K562 (cell line): ENCODE measurements at regions not wholly inside any gene's neighbourhood (a gene's known extent, or its start where the extent isn't known, plus 50 kb on each side); places are given as distances from the start of the nearest gene placed in this dataset.

Experiments used
- CHD1 ChIP-seq: fragments of 200-600 bp; sonication (generic); IDR thresholded peaks from one replicate; pipeline ENCODE4 v1.6.1; 2012; ENCODE audit warnings: mild to moderate bottlenecking, moderate library complexity, low read length, inconsistent platforms
- CTCF ChIP-seq, 3 experiments: IDR thresholded peaks in 2 of 3; conservative IDR thresholded peaks in 1 of 3; 2 replicates each; pipeline ENCODE4 v1.5.1; 2011 to 2012; ENCODE audit warnings: low read length in 3 of 3, mild to moderate bottlenecking in 3 of 3, control low read depth in 2 of 3, improper control_type of control experiment in 1 of 3, inconsistent platforms in 1 of 3, low read depth in 1 of 3, mixed read lengths in 1 of 3, moderate library complexity in 1 of 3; ENCODE audit not compliant: insufficient read depth in 2 of 3
- EGR1 ChIP-seq: fragments of 450-650 bp; conservative IDR thresholded peaks from 2 replicates; pipeline ENCODE4 v1.6.1; 2017; ENCODE audit warnings: mild to moderate bottlenecking
- ELK1 ChIP-seq: sonication (generic); formaldehyde crosslinking; IDR thresholded peaks from 2 replicates; pipeline ENCODE4 v1.8.1; 2022; ENCODE audit warnings: missing genetic modification reagents
- MAX ChIP-seq: sonication (generic); formaldehyde crosslinking; IDR thresholded peaks from 2 replicates; pipeline ENCODE4 v1.9.0; 2022; ENCODE audit warnings: mild to moderate bottlenecking, missing genetic modification reagents
- NR2C2 ChIP-seq, 2 experiments: fragments of 200-800 bp in 1 of 2; sonication (Bioruptor generic) in 1 of 2; sonication (generic) in 1 of 2; formaldehyde crosslinking in 1 of 2; IDR thresholded peaks; 2 replicates each; pipeline versions ENCODE4 v1.6.1 to v1.8.0; 2016 to 2022; ENCODE audit warnings: mild to moderate bottlenecking in 1 of 2, missing compliant biosample characterization in 1 of 2, missing genetic modification characterization in 1 of 2, missing genetic modification reagents in 1 of 2
- THRB ChIP-seq: fragments of 450-650 bp; formaldehyde crosslinking; conservative IDR thresholded peaks from 2 replicates; pipeline ENCODE4 v1.4.0; 2022; ENCODE audit warnings: mild to moderate bottlenecking, missing genetic modification characterization
- ZNF431 ChIP-seq: sonication (generic); formaldehyde crosslinking; IDR thresholded peaks from 2 replicates; pipeline ENCODE4 v1.8.0; 2022; ENCODE audit warnings: mild to moderate bottlenecking, missing genetic modification reagents
- ZNF561 ChIP-seq: fragments of 450-650 bp; formaldehyde crosslinking; conservative IDR thresholded peaks from 2 replicates; pipeline ENCODE4 v1.4.0; 2020; ENCODE audit warnings: mild to moderate bottlenecking, moderate library complexity

- TF ChIP-seq CHD1 (no peak), MAX (CRISPR knock-in tag) (no peak), ELK1 (no peak), ZNF561 (CRISPR knock-in tag) (no peak), NR2C2 (CRISPR knock-in tag; IDR thresholded peaks at IDR 0.05) (no peak), NR2C2 (tag; IDR thresholded peaks at IDR 0.05) (no peak), CTCF (IDR thresholded peaks at IDR 0.05 in 2 of 3, conservative IDR thresholded peaks at IDR 0.05 in 1 of 3; ENCODE audit: insufficient read depth in 2 of 3, low read depth in 1 of 3, low read length in 3 of 3) (no peak), THRB (CRISPR knock-in tag) (no peak), ZNF431 (CRISPR knock-in tag) (no peak), EGR1 (peak; percentile 82)
Observed at GRCh38 chr11:69365558-69365957, 71.6 kb downstream of the MYEOV start.
